COLO668 (cell line): ENCODE measurements at regions not wholly inside any gene's neighbourhood (a gene's known extent, or its start where the extent isn't known, plus 50 kb on each side); places are given as distances from the start of the nearest gene placed in this dataset.
"Not testable (repeated sequence)": the region's sequence is repeated elsewhere in the genome, so short reads cannot be mapped to it uniquely, and the experiment has no call there.

ENCODE experiments used
- DNase-seq: peaks from one replicate; lab custom pipeline; 2025; ENCODE audit not compliant: unreplicated experiment; lab: John Stamatoyannopoulos, UW

- no peak for DNase-seq
Measured at GRCh38 chr7:35908331-35909216, 107.7 kb downstream of the SEPTIN7 start.

- no peak for DNase-seq
Measured at GRCh38 chr7:35909870-35910357, 109.1 kb downstream of the SEPTIN7 start.

- not testable (repeated sequence) for DNase-seq
Measured at GRCh38 chr7:35910621-35911020, 109.8 kb downstream of the SEPTIN7 start.

- not testable (repeated sequence) for DNase-seq
Measured at GRCh38 chr7:35913350-35913749, 112.5 kb downstream of the SEPTIN7 start.

- not testable (repeated sequence) for DNase-seq
Measured at GRCh38 chr7:35914214-35914613, 113.4 kb downstream of the SEPTIN7 start.

- DNase-seq: not testable (repeated sequence)
Measured at GRCh38 chr7:35915247-35915955, 114.5 kb downstream of the SEPTIN7 start.

- not testable (repeated sequence) for DNase-seq
Measured at GRCh38 chr7:35918217-35918616, 117.4 kb downstream of the SEPTIN7 start.

GRCh38 chr7:35919607-35920006, 118.8 kb downstream of the SEPTIN7 start:
- DNase-seq: not testable (repeated sequence)

- not testable (repeated sequence) for DNase-seq
Measured at GRCh38 chr7:35921338-35921737, 120.5 kb downstream of the SEPTIN7 start.

- DNase-seq: not testable (repeated sequence)
Measured at GRCh38 chr7:35924668-35925067, 123.8 kb downstream of the SEPTIN7 start.

GRCh38 chr7:35926966-35927365, 126.1 kb downstream of the SEPTIN7 start:
- not testable (repeated sequence) for DNase-seq

- DNase-seq: not testable (repeated sequence)
Measured at GRCh38 chr7:35931134-35931533, 130.3 kb downstream of the SEPTIN7 start.

GRCh38 chr7:35931551-35931950, 130.7 kb downstream of the SEPTIN7 start:
- DNase-seq: not testable (repeated sequence)

- not testable (repeated sequence) for DNase-seq
Measured at GRCh38 chr7:35940695-35941094, 139.8 kb downstream of the SEPTIN7 start.

- DNase-seq: not testable (repeated sequence)
Measured at GRCh38 chr7:35945621-35946020, 144.8 kb downstream of the SEPTIN7 start.

- DNase-seq: not testable (repeated sequence)
Measured at GRCh38 chr7:35955735-35956134, 154.9 kb downstream of the SEPTIN7 start.

GRCh38 chr7:35956988-35957387, 156.1 kb downstream of the SEPTIN7 start:
- DNase-seq: not testable (repeated sequence)

GRCh38 chr7:35961260-35961659, 160.4 kb downstream of the SEPTIN7 start:
- DNase-seq: not testable (repeated sequence)

- not testable (repeated sequence) for DNase-seq
Measured at GRCh38 chr7:35962607-35963006, 161.8 kb downstream of the SEPTIN7 start.

GRCh38 chr7:35967366-35968139, 166.7 kb downstream of the SEPTIN7 start:
- DNase-seq: no peak
